GM23338 (cell line): ENCODE measurements at regions not wholly inside any gene's neighbourhood (a gene's known extent, or its start where the extent isn't known, plus 50 kb on each side); places are given as distances from the start of the nearest gene placed in this dataset.

Experiments used
- CTCF ChIP-seq, 2 experiments: fragments of 200-600 bp in 1 of 2; sonication (generic) in 1 of 2; conservative IDR thresholded peaks; 2 replicates each; pipeline versions ENCODE4 v1.5.1 to v1.6.1; 2016 to 2017; ENCODE audit warnings: antibody characterized with exemption in 2 of 2, low read depth in 2 of 2, mild to moderate bottlenecking in 2 of 2, moderate library complexity in 1 of 2
- ETS1 ChIP-seq: IDR thresholded peaks from 2 replicates; pipeline ENCODE4 v1.6.1; 2016; ENCODE audit warnings: antibody characterized with exemption
- EZH2 ChIP-seq: fragments of 200-600 bp; sonication (generic); IDR thresholded peaks from one replicate; pipeline ENCODE4 v1.8.0; 2017; ENCODE audit warnings: antibody characterized with exemption, mild to moderate bottlenecking, low read depth; ENCODE audit not compliant: unreplicated experiment
- EZH2phosphoT487 ChIP-seq: fragments of 200-600 bp; sonication (generic); IDR thresholded peaks from one replicate; pipeline ENCODE4 v1.8.1; 2018; ENCODE audit warnings: antibody characterized with exemption; ENCODE audit not compliant: unreplicated experiment
- JUNB ChIP-seq: IDR thresholded peaks from one replicate; pipeline ENCODE4 v1.6.1; 2016; ENCODE audit warnings: antibody characterized with exemption; ENCODE audit not compliant: unreplicated experiment
- POLR2AphosphoS5 ChIP-seq: IDR thresholded peaks from 2 replicates; pipeline ENCODE4 v1.6.1; 2016; ENCODE audit warnings: antibody characterized with exemption, low read depth
- REST ChIP-seq: IDR thresholded peaks from one replicate; pipeline ENCODE4 v1.6.1; 2018; ENCODE audit warnings: antibody characterized with exemption; ENCODE audit not compliant: unreplicated experiment
- ZNF114 ChIP-seq: fragments of 250-450 bp; sonication (Bioruptor Pico); IDR thresholded peaks from 2 replicates; pipeline ENCODE4 v1.5.0; 2020; ENCODE audit warnings: mild to moderate bottlenecking, moderate library complexity
- ZNF331 ChIP-seq: fragments of 250-450 bp; sonication (Bioruptor Pico); IDR thresholded peaks from 2 replicates; pipeline ENCODE4 v1.5.0; 2020; ENCODE audit warnings: low read depth, mild to moderate bottlenecking, moderate library complexity

- TF ChIP-seq CTCF (conservative IDR thresholded peaks at IDR 0.05; ENCODE audit: low read depth in 2 of 2) (no peak), REST (no peak), ZNF331 (CRISPR knock-in tag) (no peak), EZH2 (no peak), JUNB (no peak), POLR2AphosphoS5 (no peak), EZH2phosphoT487 (no peak), ZNF114 (CRISPR knock-in tag) (no peak), ETS1 (no peak)
These were observed 258.0 kb upstream of the API5 start for GRCh38 chr11:43053638-43054412.
